Muscle of back (tissue), 3 donors: ENCODE measurements at regions not wholly inside any gene's neighbourhood (a gene's known extent, or its start where the extent isn't known, plus 50 kb on each side); places are given as distances from the start of the nearest gene placed in this dataset.

ENCODE experiments used
- DNase-seq, 3 donors: peaks; one replicate each; pipeline versions ENCODE4 v3.0.0 to v3.0.0-alpha.2; 2013

DNA sequence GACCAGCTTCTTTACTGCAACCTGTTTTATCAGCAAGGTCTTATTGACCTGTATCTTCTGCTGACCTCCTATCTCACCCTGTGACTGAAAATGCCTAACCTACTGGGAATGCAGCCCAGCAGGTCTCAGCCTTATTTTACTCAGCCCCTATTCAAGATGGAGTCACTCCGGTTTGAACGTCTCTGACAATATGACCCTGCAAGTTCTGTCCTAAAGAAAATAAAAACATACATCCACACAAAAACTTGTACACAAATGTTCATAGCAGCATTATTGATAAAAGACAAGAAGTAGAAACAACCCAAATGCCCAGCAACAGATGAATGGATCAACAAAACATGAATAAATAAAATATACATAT lies 59.5 kb upstream of the FAM9C start:
- DNase-seq: no peak

DNA sequence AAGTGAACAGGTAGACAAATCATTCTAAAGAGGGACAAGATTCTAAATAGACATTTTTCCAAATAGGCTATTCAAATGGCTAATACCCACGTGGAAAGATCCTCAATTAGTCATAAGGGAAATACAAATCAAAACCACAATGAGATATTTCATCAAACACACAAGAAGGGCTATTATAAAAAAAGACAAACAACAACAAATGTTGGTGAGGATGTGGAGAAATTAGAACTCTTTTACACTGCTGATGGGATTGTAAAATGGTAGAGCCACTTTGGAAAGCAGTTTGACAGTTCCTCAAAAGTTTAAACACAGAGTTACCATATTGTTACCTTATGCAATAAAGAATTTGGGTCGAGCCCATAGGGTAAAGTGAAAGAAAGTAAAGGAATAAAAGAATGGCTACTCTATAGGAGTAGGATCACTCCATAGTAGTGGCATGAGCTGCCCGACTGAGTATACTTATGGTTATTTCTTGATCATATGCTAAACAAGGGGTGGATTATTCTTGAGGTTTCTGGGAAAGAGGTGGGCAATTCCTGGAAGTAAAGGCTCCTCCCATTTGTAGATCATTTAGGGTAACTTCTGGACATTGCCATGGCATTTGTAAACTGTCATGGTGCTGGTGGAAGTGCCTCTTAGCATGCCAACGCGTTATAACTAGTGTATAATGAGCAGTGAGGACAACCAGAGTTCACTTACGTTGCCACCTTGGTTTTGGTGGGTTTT lies 58.9 kb upstream of the FAM9C start:
- no peak for DNase-seq

DNA sequence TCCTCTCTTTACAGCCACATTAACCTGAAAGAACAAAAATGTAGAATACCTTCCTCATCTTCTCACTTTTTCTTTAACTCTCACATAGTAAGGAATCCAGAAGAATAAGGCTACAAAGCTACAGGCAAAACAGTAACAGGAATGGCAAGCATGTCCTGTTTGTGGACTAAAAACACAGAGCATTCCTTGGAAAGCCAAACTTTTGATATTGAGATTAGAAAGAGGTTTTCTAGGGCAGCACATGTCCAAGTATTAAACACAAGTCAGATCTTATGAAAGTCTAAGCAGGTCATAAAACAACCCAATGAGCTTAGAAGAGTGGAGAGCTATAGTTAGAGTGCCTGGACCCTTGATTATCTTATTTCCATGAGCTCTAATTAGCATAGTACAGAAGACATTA lies 58.2 kb upstream of the FAM9C start:
- DNase-seq: no peak

DNA sequence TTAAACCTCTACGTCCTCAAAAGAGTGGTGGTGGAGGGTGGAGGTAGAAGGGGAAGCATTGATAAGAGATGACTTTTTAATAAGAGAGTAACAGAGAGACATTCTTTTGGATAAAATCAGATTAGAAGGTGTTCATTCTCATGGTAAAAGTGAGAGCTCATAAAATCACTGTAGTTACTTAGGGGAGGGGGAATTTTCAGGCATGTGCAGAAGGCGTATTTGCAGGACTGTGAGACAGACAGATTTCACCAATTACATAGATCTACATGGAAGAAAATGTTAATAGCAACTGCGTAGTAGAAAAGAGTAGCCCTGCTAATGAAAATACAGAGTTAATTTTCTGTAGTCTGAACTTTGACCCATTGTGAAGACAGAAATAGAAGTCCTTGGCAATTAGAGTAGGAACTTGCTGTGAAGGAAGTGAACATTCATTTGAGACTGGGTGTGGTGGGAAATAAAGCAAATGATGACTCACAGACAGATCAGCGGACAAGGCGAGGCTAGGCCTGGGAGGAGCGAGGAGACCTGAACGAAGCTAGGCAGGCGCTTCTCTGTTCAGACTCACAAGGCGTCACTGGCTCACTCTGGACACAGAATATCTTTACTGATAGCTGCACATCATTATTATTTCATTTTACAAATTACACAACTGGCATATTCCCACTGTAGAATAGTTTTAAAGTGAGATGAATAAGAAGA lies 57.2 kb upstream of the FAM9C start:
- peak in 2 of 3 donors; percentile 67 to 80 for DNase-seq

DNA sequence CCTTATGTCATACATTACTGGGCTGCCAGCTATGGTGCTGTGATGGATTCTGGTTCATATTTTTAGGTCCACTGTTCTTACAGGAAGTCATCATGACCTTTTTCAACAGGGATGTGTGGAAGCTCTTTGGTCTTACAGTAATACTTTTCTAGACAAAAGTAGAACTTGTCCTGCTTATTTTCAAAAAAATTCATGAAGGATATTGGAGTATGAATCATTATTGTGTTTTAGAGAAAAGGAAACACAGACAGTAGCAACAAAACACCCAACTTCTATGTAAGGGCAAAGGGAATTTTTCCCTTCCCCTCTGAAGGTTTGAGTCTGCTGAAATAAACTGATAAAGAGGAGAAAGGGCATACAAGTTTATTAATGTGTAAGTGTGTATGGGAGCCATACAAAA lies 54.7 kb upstream of the FAM9C start:
- DNase-seq: no peak

DNA sequence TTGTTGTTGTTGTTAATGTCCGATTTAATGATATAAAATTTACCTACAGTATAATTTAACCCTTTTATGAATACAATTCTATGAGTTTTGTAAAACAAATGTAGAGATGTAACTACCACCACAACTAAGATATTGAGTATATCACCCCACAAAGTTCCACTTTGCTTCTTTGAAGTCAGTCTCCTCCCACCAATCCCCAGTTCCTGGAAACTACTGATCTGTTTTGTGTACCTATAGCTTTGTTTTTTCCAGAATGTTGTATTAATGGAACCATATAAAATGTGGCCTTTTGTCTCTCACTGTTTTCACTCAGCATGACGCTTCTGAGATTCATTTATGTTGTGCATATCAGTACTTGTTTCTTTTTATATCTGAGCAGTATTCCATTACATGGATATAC lies 52.3 kb upstream of the FAM9C start:
- no peak for DNase-seq

DNA sequence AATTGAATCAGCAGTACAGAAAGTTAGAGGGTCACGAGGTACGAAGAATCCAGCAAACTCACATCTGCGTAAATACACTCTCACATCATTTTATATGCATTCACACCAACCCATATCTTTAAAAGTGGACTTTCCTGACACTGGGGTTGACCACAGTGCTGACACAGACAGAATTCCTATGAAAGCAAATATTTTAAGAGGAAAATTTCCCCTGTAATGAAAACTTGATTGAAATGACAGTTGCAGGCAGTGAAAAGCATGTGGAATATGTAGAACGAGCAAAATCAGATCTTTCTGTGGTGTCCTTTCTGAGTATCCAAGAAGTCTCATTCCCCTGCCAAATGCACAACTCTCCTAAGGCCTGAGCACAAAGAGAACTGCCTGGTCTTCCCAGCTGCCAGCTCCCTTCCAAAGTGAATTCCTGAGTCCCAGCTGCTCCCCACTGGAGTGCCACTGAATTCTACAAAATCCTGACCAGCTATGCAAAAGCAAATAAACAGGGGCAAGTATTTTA lies 50.5 kb upstream of the FAM9C start:
- DNase-seq: peak in 2 of 3 donors; percentile 43 to 69

DNA sequence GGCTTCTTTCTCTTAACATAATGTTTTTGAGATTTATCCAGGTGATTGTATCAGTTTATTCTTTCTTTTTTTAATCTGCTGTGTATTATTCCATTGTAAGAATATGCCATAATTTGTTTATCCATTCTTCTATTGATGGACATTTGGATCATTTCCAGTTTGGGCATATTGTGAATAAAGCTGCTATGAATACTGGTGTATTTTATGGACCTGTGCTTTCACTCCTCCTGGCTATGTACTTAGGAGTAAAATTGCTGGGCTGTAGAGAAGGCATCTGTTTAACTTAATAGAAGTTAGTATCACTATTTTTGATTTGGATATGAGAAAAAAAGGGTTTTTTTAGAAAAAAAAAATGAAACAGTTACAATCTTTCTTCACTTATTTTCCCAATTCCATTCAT lies 50.0 kb upstream of the FAM9C start:
- DNase-seq: no peak
